ENCODE measurements at regions not wholly inside any gene's neighbourhood (a gene's known extent, or its start where the extent isn't known, plus 50 kb on each side); places are given as distances from the start of the nearest gene placed in this dataset.

DNA sequence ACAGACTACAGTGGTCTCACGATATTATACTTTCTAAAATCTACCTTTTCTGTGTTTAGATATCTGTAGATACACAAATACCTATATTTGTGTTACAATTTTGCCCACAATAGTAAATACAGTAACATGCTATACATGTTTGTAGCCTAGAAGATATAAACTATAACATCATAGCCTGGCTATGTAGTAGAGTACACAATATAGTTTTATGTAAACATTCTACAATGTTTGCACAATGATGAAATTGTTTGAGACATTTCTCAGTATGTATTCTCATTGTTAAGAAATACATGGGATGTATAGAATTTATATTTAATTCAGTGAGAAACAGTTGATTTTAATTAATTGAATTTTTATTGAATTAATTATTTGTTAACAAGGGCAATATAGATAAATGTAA, 1367.0 kb downstream of the OTOL1 start:
- no peak for DNase-seq (ENCODE audit: low spot score in 2 of 2, unreplicated experiment in 2 of 2)
- Mint-ChIP-seq H3K27ac (no peak overlapping the region), H3K27me3 (ENCODE audit: low read depth) (no peaks in the 10 kb centered on the region), H3K4me3 (no peak overlapping the region), H3K9me3 (peaks cover 5% of the 10 kb centered on the region), H3K4me1 (no peaks in the 10 kb centered on the region), H3K36me3 (no peaks in the 10 kb centered on the region)
- TF ChIP-seq, protein P1, sequence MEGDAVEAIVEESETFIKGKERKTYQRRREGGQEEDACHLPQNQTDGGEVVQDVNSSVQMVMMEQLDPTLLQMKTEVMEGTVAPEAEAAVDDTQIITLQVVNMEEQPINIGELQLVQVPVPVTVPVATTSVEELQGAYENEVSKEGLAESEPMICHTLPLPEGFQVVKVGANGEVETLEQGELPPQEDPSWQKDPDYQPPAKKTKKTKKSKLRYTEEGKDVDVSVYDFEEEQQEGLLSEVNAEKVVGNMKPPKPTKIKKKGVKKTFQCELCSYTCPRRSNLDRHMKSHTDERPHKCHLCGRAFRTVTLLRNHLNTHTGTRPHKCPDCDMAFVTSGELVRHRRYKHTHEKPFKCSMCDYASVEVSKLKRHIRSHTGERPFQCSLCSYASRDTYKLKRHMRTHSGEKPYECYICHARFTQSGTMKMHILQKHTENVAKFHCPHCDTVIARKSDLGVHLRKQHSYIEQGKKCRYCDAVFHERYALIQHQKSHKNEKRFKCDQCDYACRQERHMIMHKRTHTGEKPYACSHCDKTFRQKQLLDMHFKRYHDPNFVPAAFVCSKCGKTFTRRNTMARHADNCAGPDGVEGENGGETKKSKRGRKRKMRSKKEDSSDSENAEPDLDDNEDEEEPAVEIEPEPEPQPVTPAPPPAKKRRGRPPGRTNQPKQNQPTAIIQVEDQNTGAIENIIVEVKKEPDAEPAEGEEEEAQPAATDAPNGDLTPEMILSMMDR (IDR thresholded peaks at IDR 0.05; ENCODE audit: unreplicated experiment): no peak

DNA sequence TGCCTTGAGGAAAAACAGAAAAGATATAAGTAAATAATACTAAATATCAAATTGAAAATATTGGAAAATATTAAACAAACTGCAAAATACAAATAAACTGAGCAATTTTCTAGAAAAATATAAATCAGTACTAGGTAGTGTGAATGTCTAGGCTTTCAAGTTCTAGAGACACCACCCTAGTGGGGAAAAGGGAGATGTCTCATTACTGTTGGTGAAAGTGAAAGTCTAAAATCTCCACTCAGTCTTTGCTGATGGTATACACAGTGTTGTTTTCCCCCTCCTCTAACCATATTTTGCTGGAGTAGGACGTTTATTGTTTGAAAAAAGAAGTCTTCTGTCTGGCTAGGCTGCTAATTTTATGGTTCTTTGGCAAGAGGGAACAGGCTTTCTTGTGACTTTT, 1368.9 kb downstream of the OTOL1 start:
- Mint-ChIP-seq H3K27ac (no peak overlapping the region), H3K4me1 (no peaks in the 10 kb centered on the region), H3K36me3 (no peaks in the 10 kb centered on the region), H3K27me3 (ENCODE audit: low read depth) (no peaks in the 10 kb centered on the region), H3K9me3 (peaks cover 8% of the 10 kb centered on the region), H3K4me3 (no peak overlapping the region)
- TF ChIP-seq, protein P1 (IDR thresholded peaks at IDR 0.05; ENCODE audit: unreplicated experiment): no peak
- no peak for DNase-seq (ENCODE audit: low spot score in 2 of 2, unreplicated experiment in 2 of 2)

DNA sequence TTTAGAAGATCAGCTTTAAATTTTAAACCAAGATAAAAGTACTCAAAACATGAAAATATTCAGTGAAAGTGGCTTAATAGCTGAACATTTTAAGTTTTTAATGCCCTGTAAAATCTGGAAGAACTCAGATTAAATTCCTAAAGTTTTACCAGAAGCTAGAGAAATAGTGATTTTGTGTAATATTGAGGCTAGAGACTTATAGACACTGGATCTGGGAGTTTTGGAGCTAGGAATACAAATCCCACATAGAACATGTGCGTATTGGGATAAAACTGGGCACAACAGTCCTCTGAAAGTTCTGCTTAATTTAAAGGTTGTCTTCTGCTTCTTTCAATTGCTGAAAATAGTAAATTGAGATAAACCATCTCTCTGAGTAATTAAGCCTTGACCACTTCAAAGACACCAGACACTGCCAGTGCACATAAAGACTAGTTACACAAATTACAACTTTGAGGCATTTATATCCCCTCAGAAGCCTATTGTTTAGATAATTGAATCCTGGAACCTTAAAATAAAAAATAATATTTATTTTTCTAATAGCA, 1382.5 kb downstream of the OTOL1 start:
- Mint-ChIP-seq H3K36me3 (no peaks in the 10 kb centered on the region), H3K4me3 (no peak overlapping the region), H3K27me3 (ENCODE audit: low read depth) (no peaks in the 10 kb centered on the region), H3K4me1 (no peaks in the 10 kb centered on the region), H3K27ac (no peak overlapping the region), H3K9me3 (no peaks in the 10 kb centered on the region)
- no peak for DNase-seq (ENCODE audit: low spot score in 2 of 2, unreplicated experiment in 2 of 2)
- TF ChIP-seq, protein P1 (IDR thresholded peaks at IDR 0.05; ENCODE audit: unreplicated experiment): no peak

DNA sequence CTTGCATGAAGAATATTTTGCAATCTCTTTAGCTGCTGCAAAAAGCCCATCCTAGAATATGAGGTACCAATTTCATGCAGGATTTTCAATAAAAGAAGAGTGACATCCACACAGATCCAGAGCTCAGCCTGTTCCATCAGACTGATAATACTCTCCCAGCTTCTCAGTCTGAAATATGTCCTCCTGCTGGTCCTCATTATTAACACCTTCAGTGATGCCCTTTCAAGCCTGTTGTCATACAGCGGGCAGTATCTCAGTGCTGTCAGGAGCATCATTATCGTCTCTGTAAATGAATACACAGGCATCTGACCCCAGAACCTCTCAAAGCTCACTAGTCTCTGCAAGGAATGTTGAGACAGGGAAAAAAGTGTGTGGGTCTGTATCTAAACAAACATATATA, 1387.8 kb downstream of the OTOL1 start:
- Mint-ChIP-seq H3K4me1 (no peaks in the 10 kb centered on the region), H3K36me3 (no peaks in the 10 kb centered on the region), H3K27me3 (ENCODE audit: low read depth) (no peaks in the 10 kb centered on the region), H3K27ac (no peak overlapping the region), H3K4me3 (no peak overlapping the region), H3K9me3 (no peaks in the 10 kb centered on the region)
- TF ChIP-seq, protein P1 (IDR thresholded peaks at IDR 0.05; ENCODE audit: unreplicated experiment): no peak
- DNase-seq (ENCODE audit: low spot score in 2 of 2, unreplicated experiment in 2 of 2): no peak

DNA sequence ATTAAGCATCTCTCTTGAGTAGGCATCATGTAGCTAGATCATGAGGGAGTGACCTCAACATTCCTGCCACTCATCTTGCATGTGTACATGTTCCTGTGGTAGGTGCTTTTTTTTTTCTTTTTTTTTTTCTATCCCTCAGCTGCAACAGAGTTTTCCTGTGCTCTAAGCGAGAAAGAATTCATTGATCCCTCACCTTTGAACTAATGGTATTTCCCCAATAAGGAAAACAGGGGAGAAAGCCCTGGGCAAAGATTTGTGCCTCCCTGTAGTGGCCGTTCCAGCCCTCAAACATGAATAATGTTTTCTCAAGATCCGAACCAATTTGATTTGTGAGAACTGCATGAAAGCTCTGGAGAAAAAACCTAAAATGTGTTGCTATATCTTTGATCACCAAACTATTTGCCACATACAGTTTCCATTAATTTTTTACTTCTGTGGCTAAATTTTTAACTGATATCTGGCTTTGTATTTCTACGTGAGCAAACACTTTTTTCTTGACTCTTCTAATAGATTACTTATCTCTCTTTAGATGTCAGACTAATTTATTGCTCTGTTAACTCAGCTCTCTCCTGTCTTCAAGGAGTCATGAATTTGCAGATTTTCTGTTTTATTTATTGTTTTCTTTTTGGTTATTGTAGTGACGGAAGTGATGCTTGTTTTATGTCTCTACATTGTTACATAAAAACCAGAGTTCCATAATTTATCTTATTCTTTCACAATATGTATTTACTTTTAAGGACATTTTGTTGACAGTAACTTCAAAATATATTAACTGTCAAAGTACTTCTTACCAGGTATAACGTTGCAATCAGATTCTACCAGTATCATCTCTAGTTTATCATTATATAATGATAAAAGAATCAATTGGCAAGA, 1396.5 kb downstream of the OTOL1 start:
- TF ChIP-seq, protein P1 (IDR thresholded peaks at IDR 0.05; ENCODE audit: unreplicated experiment): no peak
- Mint-ChIP-seq H3K27ac (no peak overlapping the region), H3K36me3 (no peaks in the 10 kb centered on the region)

More for the DNA sequence above, 1396.5 kb downstream of the OTOL1 start:
- Mint-ChIP-seq H3K4me3 (no peak overlapping the region), H3K4me1 (peaks cover 2% of the 10 kb centered on the region), H3K9me3 (peaks cover 5% of the 10 kb centered on the region), H3K27me3 (ENCODE audit: low read depth) (no peaks in the 10 kb centered on the region)
- no peak for DNase-seq (ENCODE audit: low spot score in 2 of 2, unreplicated experiment in 2 of 2)

Data from mesothelial cell of epicardium (in vitro differentiated cells).